ENCODE measurements at regions not wholly inside any gene's neighbourhood (a gene's known extent, or its start where the extent isn't known, plus 50 kb on each side); places are given as distances from the start of the nearest gene placed in this dataset.

- TF ChIP-seq CTCF (IDR thresholded peaks at IDR 0.05; ENCODE audit: low read depth, low read length, missing input control): no peak
- no peak for TF ChIP-seq ZBTB33 (IDR thresholded peaks at IDR 0.05)
- TF ChIP-seq, protein P1, sequence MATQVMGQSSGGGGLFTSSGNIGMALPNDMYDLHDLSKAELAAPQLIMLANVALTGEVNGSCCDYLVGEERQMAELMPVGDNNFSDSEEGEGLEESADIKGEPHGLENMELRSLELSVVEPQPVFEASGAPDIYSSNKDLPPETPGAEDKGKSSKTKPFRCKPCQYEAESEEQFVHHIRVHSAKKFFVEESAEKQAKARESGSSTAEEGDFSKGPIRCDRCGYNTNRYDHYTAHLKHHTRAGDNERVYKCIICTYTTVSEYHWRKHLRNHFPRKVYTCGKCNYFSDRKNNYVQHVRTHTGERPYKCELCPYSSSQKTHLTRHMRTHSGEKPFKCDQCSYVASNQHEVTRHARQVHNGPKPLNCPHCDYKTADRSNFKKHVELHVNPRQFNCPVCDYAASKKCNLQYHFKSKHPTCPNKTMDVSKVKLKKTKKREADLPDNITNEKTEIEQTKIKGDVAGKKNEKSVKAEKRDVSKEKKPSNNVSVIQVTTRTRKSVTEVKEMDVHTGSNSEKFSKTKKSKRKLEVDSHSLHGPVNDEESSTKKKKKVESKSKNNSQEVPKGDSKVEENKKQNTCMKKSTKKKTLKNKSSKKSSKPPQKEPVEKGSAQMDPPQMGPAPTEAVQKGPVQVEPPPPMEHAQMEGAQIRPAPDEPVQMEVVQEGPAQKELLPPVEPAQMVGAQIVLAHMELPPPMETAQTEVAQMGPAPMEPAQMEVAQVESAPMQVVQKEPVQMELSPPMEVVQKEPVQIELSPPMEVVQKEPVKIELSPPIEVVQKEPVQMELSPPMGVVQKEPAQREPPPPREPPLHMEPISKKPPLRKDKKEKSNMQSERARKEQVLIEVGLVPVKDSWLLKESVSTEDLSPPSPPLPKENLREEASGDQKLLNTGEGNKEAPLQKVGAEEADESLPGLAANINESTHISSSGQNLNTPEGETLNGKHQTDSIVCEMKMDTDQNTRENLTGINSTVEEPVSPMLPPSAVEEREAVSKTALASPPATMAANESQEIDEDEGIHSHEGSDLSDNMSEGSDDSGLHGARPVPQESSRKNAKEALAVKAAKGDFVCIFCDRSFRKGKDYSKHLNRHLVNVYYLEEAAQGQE (IDR thresholded peaks at IDR 0.05): no peak
These were observed 658.5 kb upstream of the ADGRL2 start for GRCh38 chr1:81142099-81142826.

Data from liver (tissue), 2 donors.